ENCODE measurements at regions not wholly inside any gene's neighbourhood (a gene's known extent, or its start where the extent isn't known, plus 50 kb on each side); places are given as distances from the start of the nearest gene placed in this dataset.
A peak's percentile ranks its signal among the peaks of the same experiment; 100 is the strongest.

DNA sequence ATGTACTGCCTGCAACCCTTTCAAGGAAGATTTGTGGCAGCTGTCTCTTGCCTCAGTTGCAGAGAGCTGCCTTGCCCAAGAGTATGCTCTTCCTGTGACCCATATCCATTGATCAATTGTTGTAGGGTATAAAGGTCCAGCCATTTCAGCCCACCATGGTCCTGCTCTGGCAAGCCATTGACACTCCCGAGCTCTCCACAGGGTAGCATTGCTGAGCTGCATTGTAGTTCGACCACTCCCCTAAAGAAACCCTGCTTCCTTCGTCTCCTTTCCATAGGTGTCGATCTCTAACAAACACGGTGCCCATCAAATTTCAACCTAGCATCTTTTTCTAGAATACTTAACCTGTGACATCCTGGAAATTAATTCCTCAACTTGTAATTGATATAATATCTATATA lies 104.9 kb upstream of the NDUFV2 start:
- WGBS: 73% methylated on average over 5 of the region's 5 CpGs
- intact Hi-C loops (cut with DNase I): no loop called here
- H3K4me3 ChIP-seq: no peak overlapping the region
- peaks cover 0 to 9% (median 2%) of the 10 kb centered on the region in 4 donors for H3K4me1 ChIP-seq
- no peaks in the 10 kb centered on the region for H3K36me3 ChIP-seq
- peaks cover 0 to 4% (median 0%) of the 10 kb centered on the region in 4 donors for H3K9me3 ChIP-seq
- no peaks in the 10 kb centered on the region for H3K27me3 ChIP-seq
- H3K27ac ChIP-seq (replicated peaks in 1 of 4): no peak overlapping the region
- no peak for TF ChIP-seq POLR2AphosphoS5 (IDR thresholded peaks at IDR 0.05)
- TF ChIP-seq, protein P1, sequence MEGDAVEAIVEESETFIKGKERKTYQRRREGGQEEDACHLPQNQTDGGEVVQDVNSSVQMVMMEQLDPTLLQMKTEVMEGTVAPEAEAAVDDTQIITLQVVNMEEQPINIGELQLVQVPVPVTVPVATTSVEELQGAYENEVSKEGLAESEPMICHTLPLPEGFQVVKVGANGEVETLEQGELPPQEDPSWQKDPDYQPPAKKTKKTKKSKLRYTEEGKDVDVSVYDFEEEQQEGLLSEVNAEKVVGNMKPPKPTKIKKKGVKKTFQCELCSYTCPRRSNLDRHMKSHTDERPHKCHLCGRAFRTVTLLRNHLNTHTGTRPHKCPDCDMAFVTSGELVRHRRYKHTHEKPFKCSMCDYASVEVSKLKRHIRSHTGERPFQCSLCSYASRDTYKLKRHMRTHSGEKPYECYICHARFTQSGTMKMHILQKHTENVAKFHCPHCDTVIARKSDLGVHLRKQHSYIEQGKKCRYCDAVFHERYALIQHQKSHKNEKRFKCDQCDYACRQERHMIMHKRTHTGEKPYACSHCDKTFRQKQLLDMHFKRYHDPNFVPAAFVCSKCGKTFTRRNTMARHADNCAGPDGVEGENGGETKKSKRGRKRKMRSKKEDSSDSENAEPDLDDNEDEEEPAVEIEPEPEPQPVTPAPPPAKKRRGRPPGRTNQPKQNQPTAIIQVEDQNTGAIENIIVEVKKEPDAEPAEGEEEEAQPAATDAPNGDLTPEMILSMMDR (IDR thresholded peaks at IDR 0.05): no peak
- TF ChIP-seq EP300 (IDR thresholded peaks at IDR 0.05): no peak
- no peak for TF ChIP-seq POLR2A (IDR thresholded peaks at IDR 0.05; ENCODE audit: low read depth)
- DNase-seq (ENCODE audit: extremely low spot score): no peak

DNA sequence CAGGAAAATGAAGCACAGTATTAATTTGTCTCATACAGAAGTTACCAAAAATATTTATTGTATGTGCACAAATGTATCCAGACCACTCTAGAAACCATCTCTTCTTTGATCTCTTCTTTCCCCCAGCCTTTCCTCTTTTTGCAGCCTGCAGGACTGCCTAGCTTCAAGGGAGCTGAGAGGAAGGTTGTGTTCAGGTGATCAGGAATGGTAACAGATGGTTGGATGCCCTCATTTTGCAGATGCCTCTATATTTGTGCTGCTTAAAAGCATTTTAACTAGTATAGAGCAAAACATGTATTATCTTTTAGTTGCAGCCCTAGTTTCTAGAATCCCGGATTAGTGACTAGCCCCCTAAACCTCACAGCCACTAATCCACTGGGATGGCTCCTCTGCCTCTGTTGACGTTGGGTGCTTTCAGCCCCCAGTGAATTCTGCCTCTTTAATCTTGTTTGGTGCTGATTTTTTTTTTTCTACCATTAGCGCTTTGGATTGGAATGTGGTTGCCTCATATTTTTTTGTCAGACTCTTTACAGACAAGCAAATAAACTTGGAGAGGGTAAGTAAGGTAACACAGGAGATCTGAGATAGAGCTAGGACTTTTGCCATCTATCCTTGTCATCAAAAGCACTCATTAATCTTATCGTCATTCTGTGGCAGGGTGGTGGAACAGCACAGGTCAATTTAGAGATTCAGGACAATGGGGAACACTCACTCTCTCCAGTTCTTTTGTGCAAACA lies 103.8 kb upstream of the NDUFV2 start:
- intact Hi-C loops (cut with DNase I): no loop called here
- peaks cover 0 to 9% (median 2%) of the 10 kb centered on the region in 4 donors for H3K4me1 ChIP-seq
- no peaks in the 10 kb centered on the region for H3K36me3 ChIP-seq
- no peak overlapping the region for H3K27ac ChIP-seq (replicated peaks in 1 of 4)
- no peak overlapping the region for H3K4me3 ChIP-seq
- DNase-seq (ENCODE audit: extremely low spot score): no peak
- H3K27me3 ChIP-seq: no peaks in the 10 kb centered on the region
- 43% methylated on average over 4 of the region's 4 CpGs for WGBS
- H3K9me3 ChIP-seq: peaks cover 0 to 4% (median 0%) of the 10 kb centered on the region in 4 donors
- TF ChIP-seq POLR2A (IDR thresholded peaks at IDR 0.05; ENCODE audit: low read depth) (no peak), POLR2AphosphoS5 (IDR thresholded peaks at IDR 0.05) (no peak), EP300 (IDR thresholded peaks at IDR 0.05) (no peak)
- TF ChIP-seq, protein P1 (IDR thresholded peaks at IDR 0.05): no peak

DNA sequence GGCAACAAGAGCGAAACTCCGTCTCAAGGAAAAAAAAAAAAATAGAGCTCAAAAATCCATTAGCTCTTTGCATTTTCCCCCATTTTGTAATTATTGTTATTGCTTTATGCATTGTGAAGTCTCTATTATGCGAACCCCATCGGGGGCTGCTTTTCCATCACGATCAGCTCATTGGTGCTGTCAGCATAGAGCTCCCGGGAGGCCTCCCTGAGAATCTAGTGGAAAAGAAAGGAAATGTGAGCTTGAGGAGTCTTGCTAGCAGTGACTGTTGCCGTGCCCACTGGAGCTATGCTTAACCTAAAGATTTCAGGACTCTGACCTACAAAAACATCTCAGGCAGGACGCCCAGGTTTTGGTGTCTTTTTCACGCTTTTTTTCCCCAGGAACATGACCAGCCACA lies 102.6 kb upstream of the NDUFV2 start:
- no peak overlapping the region for H3K27ac ChIP-seq (replicated peaks in 1 of 4)
- no peaks in the 10 kb centered on the region for H3K27me3 ChIP-seq
- WGBS: 75% methylated on average over 9 of the region's 9 CpGs
- H3K4me1 ChIP-seq: peaks cover 0 to 9% (median 2%) of the 10 kb centered on the region in 4 donors
- no peaks in the 10 kb centered on the region for H3K36me3 ChIP-seq
- DNase-seq (ENCODE audit: extremely low spot score): no peak
- H3K4me3 ChIP-seq: no peak overlapping the region
- TF ChIP-seq POLR2AphosphoS5 (IDR thresholded peaks at IDR 0.05) (no peak), EP300 (IDR thresholded peaks at IDR 0.05) (no peak), POLR2A (IDR thresholded peaks at IDR 0.05; ENCODE audit: low read depth) (no peak)
- TF ChIP-seq, protein P1 (IDR thresholded peaks at IDR 0.05): no peak
- intact Hi-C loops (cut with DNase I): no loop called here
- H3K9me3 ChIP-seq: peaks cover 0 to 4% (median 0%) of the 10 kb centered on the region in 4 donors

DNA sequence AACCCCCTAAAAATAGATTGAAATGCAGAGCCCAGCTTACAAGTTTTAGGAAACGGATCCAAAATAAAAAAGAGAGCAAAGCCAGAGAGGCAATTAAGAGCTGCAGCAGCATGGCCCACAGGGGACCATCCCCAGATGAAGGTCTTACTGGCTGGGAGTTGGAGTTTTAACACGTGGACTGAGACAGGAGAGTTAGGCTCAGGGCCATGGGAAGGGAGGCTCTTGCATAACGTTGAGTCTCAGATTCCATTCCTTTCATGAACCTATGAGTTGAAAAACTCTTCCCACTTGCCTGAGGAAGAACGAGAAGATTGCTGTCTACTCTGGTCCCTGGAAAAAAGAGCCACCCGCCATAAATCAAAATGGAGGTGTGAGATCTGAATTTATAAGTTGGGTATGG lies 101.8 kb upstream of the NDUFV2 start:
- Histone ChIP-seq H3K27ac (replicated peaks in 1 of 4) (no peak overlapping the region), H3K4me1 (peaks cover 0 to 9% (median 2%) of the 10 kb centered on the region in 4 donors), H3K4me3 (no peak overlapping the region), H3K27me3 (no peaks in the 10 kb centered on the region), H3K9me3 (peaks cover 0 to 4% (median 0%) of the 10 kb centered on the region in 4 donors), H3K36me3 (no peaks in the 10 kb centered on the region)
- 56% methylated on average over 5 of the region's 5 CpGs for WGBS
- TF ChIP-seq EP300 (IDR thresholded peaks at IDR 0.05) (no peak), POLR2AphosphoS5 (IDR thresholded peaks at IDR 0.05) (peak in 1 of 2 donors; percentile 12)
- DNase-seq (ENCODE audit: extremely low spot score): no peak
- intact Hi-C loops (cut with DNase I): no loop called here

DNA sequence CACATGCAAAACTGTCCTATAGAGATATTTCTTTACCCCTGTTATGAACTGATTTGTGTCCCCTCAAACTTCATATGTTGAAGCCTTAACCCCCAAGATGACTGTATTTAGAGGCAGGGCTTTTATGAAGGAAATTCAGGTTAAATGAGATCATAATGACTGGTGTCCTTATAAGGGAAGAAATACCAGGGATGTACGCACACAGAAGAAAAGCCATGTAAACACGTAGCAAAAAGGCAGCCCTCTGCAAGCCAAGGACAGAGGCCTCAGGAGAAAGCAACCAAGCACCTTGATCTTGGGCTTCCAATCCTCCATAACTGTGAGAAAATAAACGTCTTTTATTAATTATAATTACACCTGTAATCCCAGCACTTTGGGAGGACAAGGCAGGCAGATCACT lies 101.3 kb upstream of the NDUFV2 start:
- no peak for DNase-seq (ENCODE audit: extremely low spot score)
- Histone ChIP-seq H3K27me3 (no peaks in the 10 kb centered on the region), H3K9me3 (peaks cover 0 to 4% (median 0%) of the 10 kb centered on the region in 4 donors), H3K4me1 (peaks cover 0 to 9% (median 2%) of the 10 kb centered on the region in 4 donors), H3K4me3 (no peak overlapping the region), H3K36me3 (no peaks in the 10 kb centered on the region), H3K27ac (replicated peaks in 1 of 4) (no peak overlapping the region)
- WGBS: 72% methylated on average over 3 of the region's 3 CpGs
- intact Hi-C loops (cut with DNase I): no loop called here
- no peak for TF ChIP-seq EP300 (IDR thresholded peaks at IDR 0.05)
- no peak for TF ChIP-seq POLR2A (IDR thresholded peaks at IDR 0.05; ENCODE audit: low read depth)
- no peak for TF ChIP-seq POLR2AphosphoS5 (IDR thresholded peaks at IDR 0.05)
- TF ChIP-seq, protein P1 (IDR thresholded peaks at IDR 0.05): no peak
